ENCODE measurements at regions not wholly inside any gene's neighbourhood (a gene's known extent, or its start where the extent isn't known, plus 50 kb on each side); places are given as distances from the start of the nearest gene placed in this dataset.

DNA sequence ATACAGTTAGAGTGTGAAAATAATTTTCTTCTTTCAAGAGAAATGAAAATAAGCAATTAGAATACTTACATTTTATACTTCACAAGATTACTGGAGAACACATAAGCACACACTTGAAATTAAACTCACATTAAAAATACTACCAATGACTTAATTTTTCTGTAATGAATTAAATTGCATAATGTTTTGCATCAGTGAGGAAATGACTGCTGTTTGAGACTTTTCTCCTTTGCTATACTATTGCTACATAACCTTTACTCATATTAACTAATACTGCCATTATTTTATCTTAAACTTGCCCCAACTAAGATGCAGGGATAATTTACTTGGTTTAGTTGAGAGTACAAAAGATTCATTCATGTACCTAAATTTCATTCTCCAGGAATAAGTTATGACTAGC, 590.9 kb downstream of the ARAP2 start:
- TF ChIP-seq, protein P1, sequence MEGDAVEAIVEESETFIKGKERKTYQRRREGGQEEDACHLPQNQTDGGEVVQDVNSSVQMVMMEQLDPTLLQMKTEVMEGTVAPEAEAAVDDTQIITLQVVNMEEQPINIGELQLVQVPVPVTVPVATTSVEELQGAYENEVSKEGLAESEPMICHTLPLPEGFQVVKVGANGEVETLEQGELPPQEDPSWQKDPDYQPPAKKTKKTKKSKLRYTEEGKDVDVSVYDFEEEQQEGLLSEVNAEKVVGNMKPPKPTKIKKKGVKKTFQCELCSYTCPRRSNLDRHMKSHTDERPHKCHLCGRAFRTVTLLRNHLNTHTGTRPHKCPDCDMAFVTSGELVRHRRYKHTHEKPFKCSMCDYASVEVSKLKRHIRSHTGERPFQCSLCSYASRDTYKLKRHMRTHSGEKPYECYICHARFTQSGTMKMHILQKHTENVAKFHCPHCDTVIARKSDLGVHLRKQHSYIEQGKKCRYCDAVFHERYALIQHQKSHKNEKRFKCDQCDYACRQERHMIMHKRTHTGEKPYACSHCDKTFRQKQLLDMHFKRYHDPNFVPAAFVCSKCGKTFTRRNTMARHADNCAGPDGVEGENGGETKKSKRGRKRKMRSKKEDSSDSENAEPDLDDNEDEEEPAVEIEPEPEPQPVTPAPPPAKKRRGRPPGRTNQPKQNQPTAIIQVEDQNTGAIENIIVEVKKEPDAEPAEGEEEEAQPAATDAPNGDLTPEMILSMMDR (conservative IDR thresholded peaks at IDR 0.05; ENCODE audit: low read depth, low read length): no peak
- TF ChIP-seq EZH2 (IDR thresholded peaks at IDR 0.05; ENCODE audit: borderline replicate concordance, low read depth, low read length, poor library complexity, severe bottlenecking): no peak
